HFFc6 (cell line): ENCODE measurements at regions not wholly inside any gene's neighbourhood (a gene's known extent, or its start where the extent isn't known, plus 50 kb on each side); places are given as distances from the start of the nearest gene placed in this dataset.

Experiments used
- DNase-seq: peaks from one replicate; pipeline ENCODE4 v3.0.0-alpha.2; 2018
- H3K27ac Mint-ChIP-seq: 2 replicates; pipeline ENCODE4 v1.8.0; 2020; ENCODE audit warnings: mild to moderate bottlenecking, mixed read lengths
- H3K27me3 Mint-ChIP-seq: 2 replicates; pipeline ENCODE4 v1.8.0; 2021; ENCODE audit warnings: mild to moderate bottlenecking, moderate library complexity, mixed read lengths; ENCODE audit not compliant: insufficient read depth
- H3K36me3 Mint-ChIP-seq: 2 replicates; pipeline ENCODE4 v1.8.0; 2021; ENCODE audit warnings: low read depth, mixed read lengths
- H3K4me1 Mint-ChIP-seq: 2 replicates; pipeline ENCODE4 v1.8.0; 2020; ENCODE audit warnings: low read depth, mixed read lengths
- H3K4me3 Mint-ChIP-seq: 2 replicates; pipeline ENCODE4 v1.8.0; 2020; ENCODE audit warnings: mild to moderate bottlenecking, moderate library complexity, mixed read lengths
- H3K9me3 Mint-ChIP-seq: 2 replicates; pipeline ENCODE4 v1.8.0; 2020; ENCODE audit warnings: mild to moderate bottlenecking, mixed read lengths
- CTCF ChIP-seq: fragments of 200-600 bp; sonication (generic); IDR thresholded peaks from 2 replicates; pipeline ENCODE4 v1.5.0; 2021; ENCODE audit warnings: antibody characterized with exemption, mild to moderate bottlenecking

DNA sequence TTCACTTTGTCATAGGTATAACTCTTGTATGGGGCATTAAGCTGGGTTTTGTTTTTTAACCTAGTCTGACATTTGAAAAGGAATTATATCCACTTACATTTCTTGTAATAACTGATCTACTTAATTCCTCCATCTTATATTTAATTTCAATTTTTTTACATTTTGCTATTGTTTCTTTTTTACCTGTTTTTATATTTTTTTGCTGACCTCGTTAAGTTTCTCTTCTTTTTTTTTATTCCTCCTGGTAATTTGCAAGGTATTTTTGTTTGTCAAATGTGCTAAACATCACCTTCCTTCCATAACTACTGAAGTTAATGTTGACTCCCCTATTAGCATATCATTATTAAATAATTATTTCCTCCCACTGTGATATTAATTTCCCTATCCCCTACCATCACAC lies 87.7 kb upstream of the NR2F2 start:
- no peak for DNase-seq
- H3K27me3 Mint-ChIP-seq, result no peaks in the 10 kb centered on the region
- H3K4me1 Mint-ChIP-seq, result peaks cover 21% of the 10 kb centered on the region
- peaks cover 38% of the 10 kb centered on the region for H3K36me3 Mint-ChIP-seq
- H3K4me3 Mint-ChIP-seq, result no peak overlapping the region
- peaks cover 4% of the 10 kb centered on the region; the same call in 1 of the 2 replicates for H3K9me3 Mint-ChIP-seq
- no peak for TF ChIP-seq CTCF
- H3K27ac Mint-ChIP-seq, result no peak overlapping the region

GRCh38 chr15:96243701-96244100 lies 86.8 kb upstream of the NR2F2 start:
- no peak for DNase-seq
- no peak overlapping the region for H3K27ac Mint-ChIP-seq
- H3K36me3 Mint-ChIP-seq, result peaks cover 38% of the 10 kb centered on the region
- no peak overlapping the region; the same call in 1 of the 2 replicates for H3K4me3 Mint-ChIP-seq
- peaks cover 4% of the 10 kb centered on the region; the same call in 1 of the 2 replicates for H3K9me3 Mint-ChIP-seq
- peaks cover 30% of the 10 kb centered on the region for H3K4me1 Mint-ChIP-seq
- H3K27me3 Mint-ChIP-seq, result no peaks in the 10 kb centered on the region
- TF ChIP-seq CTCF, result no peak

GRCh38 chr15:96245252-96245651 lies 85.2 kb upstream of the NR2F2 start:
- TF ChIP-seq CTCF, result no peak
- peaks cover 43% of the 10 kb centered on the region for H3K36me3 Mint-ChIP-seq
- no peak overlapping the region for H3K27ac Mint-ChIP-seq
- H3K4me1 Mint-ChIP-seq, result peaks cover 31% of the 10 kb centered on the region
- peaks cover 4% of the 10 kb centered on the region; the same call in 1 of the 2 replicates for H3K9me3 Mint-ChIP-seq
- no peak overlapping the region for H3K4me3 Mint-ChIP-seq
- no peak for DNase-seq
- no peaks in the 10 kb centered on the region for H3K27me3 Mint-ChIP-seq

DNA sequence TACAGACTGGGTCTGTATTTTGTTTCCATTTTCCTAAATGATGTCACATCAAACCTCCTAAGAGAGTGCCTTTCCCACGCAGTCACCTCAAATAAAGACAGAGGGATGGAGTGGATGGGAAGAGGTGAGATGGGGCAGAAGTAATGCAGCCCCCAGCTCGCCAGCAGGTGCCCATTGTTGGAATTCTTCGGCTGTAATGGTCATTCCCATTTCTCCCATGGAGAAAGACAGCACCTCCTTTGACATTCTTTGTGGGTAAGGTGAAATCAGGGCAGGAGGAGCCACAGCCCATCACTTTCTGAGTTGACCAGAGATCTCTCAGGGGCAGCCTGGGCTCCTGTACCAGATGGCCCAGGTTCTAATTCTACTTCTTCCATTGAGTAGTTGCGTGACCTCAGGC lies 84.4 kb upstream of the NR2F2 start:
- Mint-ChIP-seq H3K27me3 (no peaks in the 10 kb centered on the region; the same call in 1 of the 2 replicates), H3K9me3 (peaks cover 4% of the 10 kb centered on the region; the same call in 1 of the 2 replicates), H3K4me3 (no peak overlapping the region), H3K27ac (no peak overlapping the region), H3K4me1 (peaks cover 31% of the 10 kb centered on the region), H3K36me3 (peaks cover 46% of the 10 kb centered on the region)
- no peak for DNase-seq
- no peak for TF ChIP-seq CTCF

GRCh38 chr15:96247621-96248305 lies 82.7 kb upstream of the NR2F2 start:
- DNase-seq, result peak; percentile 69
- TF ChIP-seq CTCF, result no peak
- peaks cover 41% of the 10 kb centered on the region for H3K4me1 Mint-ChIP-seq
- H3K36me3 Mint-ChIP-seq, result peaks cover 63% of the 10 kb centered on the region
- H3K9me3 Mint-ChIP-seq, result peaks cover 4% of the 10 kb centered on the region; the same call in 1 of the 2 replicates
- no peak overlapping the region for H3K4me3 Mint-ChIP-seq
- peak overlapping the region; percentile 45 for H3K27ac Mint-ChIP-seq
- no peaks in the 10 kb centered on the region; the same call in 1 of the 2 replicates for H3K27me3 Mint-ChIP-seq
